NCI-H1417 (cell line): ENCODE measurements at regions not wholly inside any gene's neighbourhood (a gene's known extent, or its start where the extent isn't known, plus 50 kb on each side); places are given as distances from the start of the nearest gene placed in this dataset.
"Not testable (repeated sequence)": the region's sequence is repeated elsewhere in the genome, so short reads cannot be mapped to it uniquely, and the experiment has no call there.

Source experiments
- DNase-seq, 3 experiments: peaks; one replicate each; lab custom pipeline; 2025; lab: John Stamatoyannopoulos, UW

- no peak for DNase-seq
Observed at GRCh38 chrX:130552444-130553073, 150.8 kb downstream of the RBMX2 start.

GRCh38 chrX:130555341-130555740 is 153.6 kb downstream of the RBMX2 start:
- no peak for DNase-seq

GRCh38 chrX:130555757-130556156 is 154.0 kb downstream of the RBMX2 start:
- no peak for DNase-seq

DNA sequence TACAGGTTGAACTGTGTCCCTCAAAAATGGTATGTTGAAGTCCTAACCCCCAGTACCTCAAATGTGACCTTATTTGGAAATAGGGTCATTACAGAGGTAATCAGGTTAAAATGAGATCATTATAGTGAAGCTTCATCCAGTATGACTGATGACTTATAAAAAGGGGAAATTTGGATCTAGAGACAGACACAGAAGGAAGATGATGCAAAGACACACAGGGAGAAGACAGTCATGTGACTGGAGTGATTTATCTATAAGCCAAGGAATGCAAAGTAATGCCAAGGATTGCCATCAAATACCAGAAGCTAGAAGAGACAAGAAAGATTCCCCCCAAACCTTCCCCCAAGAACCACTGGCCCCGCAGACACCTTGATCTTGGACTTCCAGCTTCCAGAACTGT is 155.2 kb downstream of the RBMX2 start:
- DNase-seq = no peak

DNA sequence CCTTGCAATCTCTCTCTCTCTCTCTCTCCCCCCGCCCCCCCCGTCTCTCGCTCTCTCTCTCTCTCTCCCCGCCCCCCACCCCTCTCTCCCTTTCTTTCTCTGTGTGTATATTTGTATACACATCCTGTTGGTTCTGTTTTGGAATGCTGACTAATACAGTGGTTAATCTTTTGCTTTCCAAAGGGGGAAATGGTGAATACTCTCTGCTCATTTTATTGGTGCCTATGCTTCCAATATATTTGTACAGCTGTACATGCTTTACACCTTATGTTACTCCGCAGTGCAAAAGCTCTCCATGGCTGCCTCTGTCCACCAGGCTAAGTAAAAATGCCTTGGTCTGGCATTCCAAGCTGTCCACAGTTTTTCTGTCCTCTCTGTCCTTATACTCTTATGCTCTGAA is 158.8 kb downstream of the RBMX2 start:
- no peak for DNase-seq

GRCh38 chrX:130561930-130562329 is 160.1 kb downstream of the RBMX2 start:
- no peak for DNase-seq

DNA sequence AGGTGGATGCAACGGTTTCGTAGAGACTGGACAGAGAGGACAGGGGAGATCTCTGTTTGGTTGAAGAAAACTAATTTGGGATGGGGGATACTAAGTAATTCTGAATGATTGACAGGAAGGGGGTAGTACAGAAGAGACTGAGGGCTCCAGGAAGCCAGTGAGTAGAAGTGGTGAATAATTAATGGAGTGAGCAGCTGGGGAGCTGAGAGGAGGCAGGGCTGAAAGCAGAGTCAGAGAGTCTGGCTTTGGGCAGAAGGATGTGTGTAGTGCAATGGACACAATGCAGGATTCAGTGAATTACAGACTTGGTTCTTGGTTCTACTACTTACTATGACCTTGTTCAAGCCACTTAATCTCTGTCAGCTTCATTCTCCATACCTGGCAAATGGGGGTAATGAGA is 161.7 kb downstream of the RBMX2 start:
- no peak for DNase-seq

- peak; percentile 28 to 60 (median 38) for DNase-seq
Observed at GRCh38 chrX:130566028-130566683, 164.4 kb downstream of the RBMX2 start.

GRCh38 chrX:130573030-130573429 is 171.2 kb downstream of the RBMX2 start:
- not testable (repeated sequence) for DNase-seq
